ENCODE measurements at regions not wholly inside any gene's neighbourhood (a gene's known extent, or its start where the extent isn't known, plus 50 kb on each side); places are given as distances from the start of the nearest gene placed in this dataset.

DNA sequence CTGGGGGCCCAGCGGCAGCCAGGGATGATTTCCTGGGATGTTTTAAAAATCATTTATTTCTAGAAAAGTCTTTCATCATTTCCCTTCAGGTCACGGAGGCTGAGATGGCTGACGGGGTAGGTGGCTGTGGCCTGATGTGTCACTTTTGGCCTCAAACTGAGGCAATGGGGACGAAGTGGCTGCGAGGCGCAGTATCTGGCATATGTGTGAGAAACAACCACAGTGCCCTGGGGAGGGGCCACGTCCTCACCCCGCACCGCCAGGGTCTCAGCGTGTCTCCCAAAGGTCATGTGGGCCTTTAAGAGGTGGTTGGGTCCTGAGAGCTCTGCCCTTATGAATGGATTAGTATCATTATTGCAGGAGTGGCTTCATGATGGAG lies 120.0 kb downstream of the CEBPB start:
- Histone ChIP-seq H3K36me3 (no peaks in the 10 kb centered on the region), H3K27me3 (peaks cover 9% of the 10 kb centered on the region), H3K9me3 (no peaks in the 10 kb centered on the region), H3K27ac (no peak overlapping the region), H3K4me3 (ENCODE audit: low read depth in 1 of 2, low read length in 1 of 2) (no peak overlapping the region), H3K4me1 (ENCODE audit: control insufficient read depth in 1 of 2, insufficient read depth in 1 of 2, low read depth in 1 of 2, low read length in 1 of 2) (peaks cover 25 to 26% of the 10 kb centered on the region in 2 experiments)
- no peak for TF ChIP-seq CTCF (IDR thresholded peaks at IDR 0.05)

DNA sequence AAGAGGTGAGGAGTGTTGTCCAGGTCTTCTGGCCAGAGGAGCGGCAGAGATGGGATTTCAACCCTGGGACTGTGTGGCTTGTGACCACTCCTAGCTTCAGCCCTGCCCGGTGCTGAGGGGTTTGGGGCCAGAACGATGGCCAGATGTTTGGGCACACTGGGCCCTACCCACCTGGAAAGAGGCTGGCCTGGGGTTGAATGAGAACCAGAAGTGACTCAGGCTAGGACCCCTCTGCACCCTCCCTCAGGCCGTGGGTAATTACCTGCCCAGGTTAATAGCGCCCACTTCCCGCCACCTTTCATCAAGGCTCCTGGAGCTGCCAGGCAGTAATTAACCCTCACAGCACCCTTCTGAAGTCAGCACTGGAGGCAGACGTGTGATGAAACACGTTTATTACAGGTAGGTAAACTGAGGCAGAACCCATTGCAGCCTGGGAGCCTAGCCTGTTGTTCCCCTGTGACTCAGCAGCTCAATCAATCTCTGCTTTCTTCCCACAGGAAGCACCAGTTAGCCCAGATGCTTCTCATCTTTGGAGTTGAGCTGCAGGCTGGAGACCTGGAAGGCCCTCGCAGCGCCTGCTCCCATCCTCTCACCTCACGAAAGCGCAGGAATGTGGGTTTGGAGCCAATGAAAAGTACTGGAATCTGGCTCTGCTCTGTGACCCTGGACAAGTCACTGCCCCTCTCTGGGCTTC lies 120.8 kb downstream of the CEBPB start:
- Histone ChIP-seq H3K4me3 (ENCODE audit: low read depth in 1 of 2, low read length in 1 of 2) (no peak overlapping the region), H3K27ac (no peak overlapping the region), H3K4me1 (ENCODE audit: control insufficient read depth in 1 of 2, insufficient read depth in 1 of 2, low read depth in 1 of 2, low read length in 1 of 2) (peaks cover 25 to 26% of the 10 kb centered on the region in 2 experiments), H3K36me3 (no peaks in the 10 kb centered on the region), H3K9me3 (no peaks in the 10 kb centered on the region), H3K27me3 (peaks cover 9% of the 10 kb centered on the region)
- TF ChIP-seq CTCF (IDR thresholded peaks at IDR 0.05): no peak

DNA sequence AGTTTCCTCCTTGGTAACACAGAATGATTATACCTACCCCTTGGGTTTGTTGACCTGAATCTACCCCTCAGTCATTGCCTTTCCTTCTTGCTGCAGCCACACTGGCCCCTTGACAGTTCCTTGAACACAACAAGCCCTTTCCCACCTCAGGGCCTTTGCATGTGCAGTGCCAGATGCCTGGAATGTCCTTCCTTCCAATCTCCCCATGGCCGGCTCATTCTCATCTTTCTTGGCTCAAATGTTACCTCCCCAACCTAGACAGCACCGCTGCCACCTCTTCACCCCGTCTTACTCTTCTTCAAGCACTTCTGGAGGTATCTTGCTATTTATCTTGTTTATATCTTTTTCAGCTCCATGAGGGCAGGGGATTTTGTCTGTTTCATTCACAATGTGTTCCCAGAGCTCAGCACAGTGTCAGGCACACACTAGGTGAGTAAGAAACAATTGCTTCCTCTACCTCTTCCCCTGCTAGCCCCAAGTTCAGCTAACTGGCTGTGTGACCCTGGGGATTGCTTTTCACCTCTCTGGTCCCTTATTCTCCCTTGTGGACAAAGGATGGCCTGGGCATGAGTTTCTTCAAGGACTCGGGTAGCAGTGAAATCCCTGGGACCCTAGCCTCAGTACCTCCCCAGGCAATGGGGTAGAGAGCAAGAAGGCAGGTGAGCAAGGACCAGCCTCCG lies 121.5 kb downstream of the CEBPB start:
- Histone ChIP-seq H3K27me3 (peaks cover 9% of the 10 kb centered on the region), H3K9me3 (no peaks in the 10 kb centered on the region), H3K4me1 (ENCODE audit: control insufficient read depth in 1 of 2, insufficient read depth in 1 of 2, low read depth in 1 of 2, low read length in 1 of 2) (peaks cover 25 to 26% of the 10 kb centered on the region in 2 experiments), H3K36me3 (no peaks in the 10 kb centered on the region), H3K27ac (peak overlapping the region; percentile 14), H3K4me3 (ENCODE audit: low read depth in 1 of 2, low read length in 1 of 2) (no peak overlapping the region)
- no peak for TF ChIP-seq CTCF (IDR thresholded peaks at IDR 0.05)

DNA sequence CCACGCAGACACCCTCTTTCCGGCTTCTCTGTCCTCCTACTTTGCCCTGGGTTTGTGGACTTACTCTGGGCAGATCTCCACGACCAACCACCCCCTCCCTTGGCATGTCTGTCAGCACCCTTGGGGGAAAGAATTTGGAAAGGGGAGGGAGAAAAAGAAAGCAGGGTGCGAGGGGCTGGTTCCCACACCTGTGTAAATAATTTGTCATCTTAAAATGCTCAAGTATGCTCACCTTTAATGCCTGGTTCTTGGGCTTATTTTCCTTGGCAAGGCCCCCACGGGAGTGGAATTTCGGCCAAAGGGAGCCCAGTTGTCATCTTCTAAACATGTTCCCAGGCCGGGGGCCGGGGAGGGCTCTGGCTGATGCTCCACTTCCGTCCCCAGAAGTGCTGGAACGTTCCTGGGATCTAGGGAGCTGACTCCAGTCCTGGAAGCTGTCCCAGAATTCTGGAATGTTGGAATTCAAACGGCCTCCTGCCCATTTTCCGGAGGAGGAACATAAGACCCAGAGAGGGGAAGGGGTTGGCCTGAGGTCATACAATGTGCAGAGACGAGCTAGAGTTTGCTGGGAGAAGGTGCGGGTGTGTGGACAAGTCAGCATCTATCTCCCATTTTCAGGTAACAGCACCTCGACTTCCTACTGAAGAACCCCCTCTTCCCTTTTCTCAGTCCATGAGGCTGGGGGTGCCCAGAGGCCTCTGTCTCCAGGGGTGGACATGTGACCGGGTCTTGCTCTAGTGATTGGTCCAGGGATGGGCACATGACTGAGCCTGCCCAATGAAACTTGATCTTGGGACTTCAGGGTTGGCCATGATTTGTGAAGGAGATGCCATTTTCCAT lies 122.3 kb downstream of the CEBPB start:
- Histone ChIP-seq H3K4me3 (ENCODE audit: low read depth in 1 of 2, low read length in 1 of 2) (no peak overlapping the region), H3K9me3 (no peaks in the 10 kb centered on the region), H3K36me3 (no peaks in the 10 kb centered on the region), H3K4me1 (ENCODE audit: control insufficient read depth in 1 of 2, insufficient read depth in 1 of 2, low read depth in 1 of 2, low read length in 1 of 2) (peaks cover 17 to 18% of the 10 kb centered on the region in 2 experiments), H3K27ac (no peak overlapping the region), H3K27me3 (peaks cover 9% of the 10 kb centered on the region)
- TF ChIP-seq CTCF (IDR thresholded peaks at IDR 0.05): no peak

GRCh38 chr20:50313522-50313820 lies 122.8 kb downstream of the CEBPB start:
- TF ChIP-seq CTCF (IDR thresholded peaks at IDR 0.05): no peak
- Histone ChIP-seq H3K4me3 (ENCODE audit: low read depth in 1 of 2, low read length in 1 of 2) (no peak overlapping the region), H3K4me1 (ENCODE audit: control insufficient read depth in 1 of 2, insufficient read depth in 1 of 2, low read depth in 1 of 2, low read length in 1 of 2) (peaks cover 12 to 13% of the 10 kb centered on the region in 2 experiments), H3K36me3 (no peaks in the 10 kb centered on the region), H3K27me3 (peaks cover 9% of the 10 kb centered on the region), H3K27ac (no peak overlapping the region), H3K9me3 (no peaks in the 10 kb centered on the region)
